ENCODE measurements at regions not wholly inside any gene's neighbourhood (a gene's known extent, or its start where the extent isn't known, plus 50 kb on each side); places are given as distances from the start of the nearest gene placed in this dataset.

- Histone ChIP-seq H3K27ac (ENCODE audit: low read depth, low read length) (no peak overlapping the region), H3K4me3 (ENCODE audit: low read length in 3 of 3) (no peak overlapping the region), H3K4me1 (ENCODE audit: control insufficient read depth in 3 of 3, insufficient read depth in 3 of 3, low read length in 3 of 3) (peaks cover 0 to 4% (median 3%) of the 10 kb centered on the region in 3 donors), H3K9ac (ENCODE audit: low read depth in 1 of 3, low read length in 3 of 3) (no peak overlapping the region), H3K9me3 (ENCODE audit: control insufficient read depth in 3 of 3, low read length in 3 of 3) (no peaks in the 10 kb centered on the region), H3K27me3 (ENCODE audit: control insufficient read depth in 3 of 3, insufficient read depth in 3 of 3, low read length in 3 of 3) (no peaks in the 10 kb centered on the region), H3K36me3 (ENCODE audit: control insufficient read depth in 3 of 3, insufficient read depth in 3 of 3, low read length in 3 of 3) (no peaks in the 10 kb centered on the region)
Observed at GRCh38 chr2:37469126-37469525, 124.7 kb downstream of the QPCT start.

GRCh38 chr2:37471104-37471503 is 126.7 kb downstream of the QPCT start:
- H3K36me3 ChIP-seq (ENCODE audit: control insufficient read depth in 3 of 3, insufficient read depth in 3 of 3, low read length in 3 of 3) = no peaks in the 10 kb centered on the region
- H3K9me3 ChIP-seq (ENCODE audit: control insufficient read depth in 3 of 3, low read length in 3 of 3) = no peaks in the 10 kb centered on the region
- H3K4me1 ChIP-seq (ENCODE audit: control insufficient read depth in 3 of 3, insufficient read depth in 3 of 3, low read length in 3 of 3) = peaks cover 0 to 4% (median 3%) of the 10 kb centered on the region in 3 donors
- no peak overlapping the region for H3K9ac ChIP-seq (ENCODE audit: low read depth in 1 of 3, low read length in 3 of 3)
- no peak overlapping the region for H3K4me3 ChIP-seq (ENCODE audit: low read length in 3 of 3)
- no peaks in the 10 kb centered on the region for H3K27me3 ChIP-seq (ENCODE audit: control insufficient read depth in 3 of 3, insufficient read depth in 3 of 3, low read length in 3 of 3)
- no peak overlapping the region for H3K27ac ChIP-seq (ENCODE audit: low read depth, low read length)

- Histone ChIP-seq H3K9ac (ENCODE audit: low read depth in 1 of 3, low read length in 3 of 3) (no peak overlapping the region), H3K4me1 (ENCODE audit: control insufficient read depth in 3 of 3, insufficient read depth in 3 of 3, low read length in 3 of 3) (peaks cover 0 to 4% (median 3%) of the 10 kb centered on the region in 3 donors), H3K27me3 (ENCODE audit: control insufficient read depth in 3 of 3, insufficient read depth in 3 of 3, low read length in 3 of 3) (no peaks in the 10 kb centered on the region), H3K4me3 (ENCODE audit: low read length in 3 of 3) (no peak overlapping the region), H3K9me3 (ENCODE audit: control insufficient read depth in 3 of 3, low read length in 3 of 3) (no peaks in the 10 kb centered on the region), H3K27ac (ENCODE audit: low read depth, low read length) (no peak overlapping the region), H3K36me3 (ENCODE audit: control insufficient read depth in 3 of 3, insufficient read depth in 3 of 3, low read length in 3 of 3) (no peaks in the 10 kb centered on the region)
Observed at GRCh38 chr2:37471994-37472393, 127.6 kb downstream of the QPCT start.

- Histone ChIP-seq H3K4me1 (ENCODE audit: control insufficient read depth in 3 of 3, insufficient read depth in 3 of 3, low read length in 3 of 3) (peaks cover 0 to 4% (median 3%) of the 10 kb centered on the region in 3 donors), H3K27ac (ENCODE audit: low read depth, low read length) (no peak overlapping the region), H3K4me3 (ENCODE audit: low read length in 3 of 3) (no peak overlapping the region), H3K27me3 (ENCODE audit: control insufficient read depth in 3 of 3, insufficient read depth in 3 of 3, low read length in 3 of 3) (no peaks in the 10 kb centered on the region), H3K36me3 (ENCODE audit: control insufficient read depth in 3 of 3, insufficient read depth in 3 of 3, low read length in 3 of 3) (no peaks in the 10 kb centered on the region), H3K9ac (ENCODE audit: low read depth in 1 of 3, low read length in 3 of 3) (no peak overlapping the region), H3K9me3 (ENCODE audit: control insufficient read depth in 3 of 3, low read length in 3 of 3) (no peaks in the 10 kb centered on the region)
Observed at GRCh38 chr2:37472959-37473358, 128.5 kb downstream of the QPCT start.

GRCh38 chr2:37476411-37476810 is 132.0 kb downstream of the QPCT start:
- Histone ChIP-seq H3K36me3 (ENCODE audit: control insufficient read depth in 3 of 3, insufficient read depth in 3 of 3, low read length in 3 of 3) (no peaks in the 10 kb centered on the region), H3K9ac (ENCODE audit: low read depth in 1 of 3, low read length in 3 of 3) (no peak overlapping the region), H3K4me3 (ENCODE audit: low read length in 3 of 3) (no peak overlapping the region), H3K27ac (ENCODE audit: low read depth, low read length) (no peak overlapping the region), H3K27me3 (ENCODE audit: control insufficient read depth in 3 of 3, insufficient read depth in 3 of 3, low read length in 3 of 3) (no peaks in the 10 kb centered on the region), H3K9me3 (ENCODE audit: control insufficient read depth in 3 of 3, low read length in 3 of 3) (no peaks in the 10 kb centered on the region), H3K4me1 (ENCODE audit: control insufficient read depth in 3 of 3, insufficient read depth in 3 of 3, low read length in 3 of 3) (no peaks in the 10 kb centered on the region)

- no peaks in the 10 kb centered on the region for H3K4me1 ChIP-seq (ENCODE audit: control insufficient read depth in 3 of 3, insufficient read depth in 3 of 3, low read length in 3 of 3)
- H3K27me3 ChIP-seq (ENCODE audit: control insufficient read depth in 3 of 3, insufficient read depth in 3 of 3, low read length in 3 of 3) = no peaks in the 10 kb centered on the region
- H3K9me3 ChIP-seq (ENCODE audit: control insufficient read depth in 3 of 3, low read length in 3 of 3) = no peaks in the 10 kb centered on the region
Observed at GRCh38 chr2:37477921-37478320, 133.5 kb downstream of the QPCT start.

GRCh38 chr2:37481244-37481643 is 136.8 kb downstream of the QPCT start:
- no peaks in the 10 kb centered on the region for H3K36me3 ChIP-seq (ENCODE audit: control insufficient read depth in 3 of 3, insufficient read depth in 3 of 3, low read length in 3 of 3)

More at GRCh38 chr2:37477921-37478320, 133.5 kb downstream of the QPCT start:
- no peaks in the 10 kb centered on the region for H3K36me3 ChIP-seq (ENCODE audit: control insufficient read depth in 3 of 3, insufficient read depth in 3 of 3, low read length in 3 of 3)
- H3K27ac ChIP-seq (ENCODE audit: low read depth, low read length) = no peak overlapping the region
- no peak overlapping the region for H3K9ac ChIP-seq (ENCODE audit: low read depth in 1 of 3, low read length in 3 of 3)
- H3K4me3 ChIP-seq (ENCODE audit: low read length in 3 of 3) = no peak overlapping the region

GRCh38 chr2:37489041-37489456 is 144.6 kb downstream of the QPCT start:
- Histone ChIP-seq H3K27me3 (ENCODE audit: control insufficient read depth in 3 of 3, insufficient read depth in 3 of 3, low read length in 3 of 3) (no peaks in the 10 kb centered on the region), H3K9me3 (ENCODE audit: control insufficient read depth in 3 of 3, low read length in 3 of 3) (no peaks in the 10 kb centered on the region), H3K9ac (ENCODE audit: low read depth in 1 of 3, low read length in 3 of 3) (no peak overlapping the region), H3K36me3 (ENCODE audit: control insufficient read depth in 3 of 3, insufficient read depth in 3 of 3, low read length in 3 of 3) (no peaks in the 10 kb centered on the region), H3K27ac (ENCODE audit: low read depth, low read length) (no peak overlapping the region), H3K4me3 (ENCODE audit: low read length in 3 of 3) (no peak overlapping the region), H3K4me1 (ENCODE audit: control insufficient read depth in 3 of 3, insufficient read depth in 3 of 3, low read length in 3 of 3) (no peaks in the 10 kb centered on the region)

More at GRCh38 chr2:37481244-37481643, 136.8 kb downstream of the QPCT start:
- no peak overlapping the region for H3K27ac ChIP-seq (ENCODE audit: low read depth, low read length)
- H3K9me3 ChIP-seq (ENCODE audit: control insufficient read depth in 3 of 3, low read length in 3 of 3) = no peaks in the 10 kb centered on the region
- no peaks in the 10 kb centered on the region for H3K4me1 ChIP-seq (ENCODE audit: control insufficient read depth in 3 of 3, insufficient read depth in 3 of 3, low read length in 3 of 3)
- no peaks in the 10 kb centered on the region for H3K27me3 ChIP-seq (ENCODE audit: control insufficient read depth in 3 of 3, insufficient read depth in 3 of 3, low read length in 3 of 3)
- no peak overlapping the region for H3K4me3 ChIP-seq (ENCODE audit: low read length in 3 of 3)
- H3K9ac ChIP-seq (ENCODE audit: low read depth in 1 of 3, low read length in 3 of 3) = no peak overlapping the region

GRCh38 chr2:37489536-37489935 is 145.1 kb downstream of the QPCT start:
- Histone ChIP-seq H3K9ac (ENCODE audit: low read depth in 1 of 3, low read length in 3 of 3) (no peak overlapping the region), H3K4me3 (ENCODE audit: low read length in 3 of 3) (no peak overlapping the region), H3K9me3 (ENCODE audit: control insufficient read depth in 3 of 3, low read length in 3 of 3) (no peaks in the 10 kb centered on the region), H3K27ac (ENCODE audit: low read depth, low read length) (no peak overlapping the region), H3K27me3 (ENCODE audit: control insufficient read depth in 3 of 3, insufficient read depth in 3 of 3, low read length in 3 of 3) (no peaks in the 10 kb centered on the region), H3K4me1 (ENCODE audit: control insufficient read depth in 3 of 3, insufficient read depth in 3 of 3, low read length in 3 of 3) (no peaks in the 10 kb centered on the region), H3K36me3 (ENCODE audit: control insufficient read depth in 3 of 3, insufficient read depth in 3 of 3, low read length in 3 of 3) (no peaks in the 10 kb centered on the region)

GRCh38 chr2:37493425-37493824 is 149.0 kb downstream of the QPCT start:
- Histone ChIP-seq H3K4me1 (ENCODE audit: control insufficient read depth in 3 of 3, insufficient read depth in 3 of 3, low read length in 3 of 3) (no peaks in the 10 kb centered on the region), H3K36me3 (ENCODE audit: control insufficient read depth in 3 of 3, insufficient read depth in 3 of 3, low read length in 3 of 3) (no peaks in the 10 kb centered on the region), H3K27me3 (ENCODE audit: control insufficient read depth in 3 of 3, insufficient read depth in 3 of 3, low read length in 3 of 3) (no peaks in the 10 kb centered on the region), H3K9ac (ENCODE audit: low read depth in 1 of 3, low read length in 3 of 3) (no peak overlapping the region), H3K4me3 (ENCODE audit: low read length in 3 of 3) (no peak overlapping the region), H3K9me3 (ENCODE audit: control insufficient read depth in 3 of 3, low read length in 3 of 3) (no peaks in the 10 kb centered on the region), H3K27ac (ENCODE audit: low read depth, low read length) (no peak overlapping the region)

GRCh38 chr2:37499113-37499512 is 154.7 kb downstream of the QPCT start:
- Histone ChIP-seq H3K9ac (ENCODE audit: low read depth in 1 of 3, low read length in 3 of 3) (no peak overlapping the region), H3K4me3 (ENCODE audit: low read length in 3 of 3) (no peak overlapping the region), H3K27me3 (ENCODE audit: control insufficient read depth in 3 of 3, insufficient read depth in 3 of 3, low read length in 3 of 3) (no peaks in the 10 kb centered on the region), H3K27ac (ENCODE audit: low read depth, low read length) (no peak overlapping the region), H3K9me3 (ENCODE audit: control insufficient read depth in 3 of 3, low read length in 3 of 3) (no peaks in the 10 kb centered on the region), H3K4me1 (ENCODE audit: control insufficient read depth in 3 of 3, insufficient read depth in 3 of 3, low read length in 3 of 3) (no peaks in the 10 kb centered on the region), H3K36me3 (ENCODE audit: control insufficient read depth in 3 of 3, insufficient read depth in 3 of 3, low read length in 3 of 3) (no peaks in the 10 kb centered on the region)
